HG02884 (cell line): ENCODE measurements at regions not wholly inside any gene's neighbourhood (a gene's known extent, or its start where the extent isn't known, plus 50 kb on each side); places are given as distances from the start of the nearest gene placed in this dataset.

Source experiments
- ATAC-seq: cut with Tn5 transposase; IDR thresholded peaks from one replicate; pipeline ENCODE4 v1.9.1; 2021; ENCODE audit warnings: mild to moderate bottlenecking, moderate library complexity; ENCODE audit not compliant: unreplicated experiment

- ATAC-seq: no peak
Measured at GRCh38 chr5:51902512-51902911, 519.3 kb downstream of the ISL1 start.

- ATAC-seq: no peak
Measured at GRCh38 chr5:51908215-51908614, 525.0 kb downstream of the ISL1 start.

DNA sequence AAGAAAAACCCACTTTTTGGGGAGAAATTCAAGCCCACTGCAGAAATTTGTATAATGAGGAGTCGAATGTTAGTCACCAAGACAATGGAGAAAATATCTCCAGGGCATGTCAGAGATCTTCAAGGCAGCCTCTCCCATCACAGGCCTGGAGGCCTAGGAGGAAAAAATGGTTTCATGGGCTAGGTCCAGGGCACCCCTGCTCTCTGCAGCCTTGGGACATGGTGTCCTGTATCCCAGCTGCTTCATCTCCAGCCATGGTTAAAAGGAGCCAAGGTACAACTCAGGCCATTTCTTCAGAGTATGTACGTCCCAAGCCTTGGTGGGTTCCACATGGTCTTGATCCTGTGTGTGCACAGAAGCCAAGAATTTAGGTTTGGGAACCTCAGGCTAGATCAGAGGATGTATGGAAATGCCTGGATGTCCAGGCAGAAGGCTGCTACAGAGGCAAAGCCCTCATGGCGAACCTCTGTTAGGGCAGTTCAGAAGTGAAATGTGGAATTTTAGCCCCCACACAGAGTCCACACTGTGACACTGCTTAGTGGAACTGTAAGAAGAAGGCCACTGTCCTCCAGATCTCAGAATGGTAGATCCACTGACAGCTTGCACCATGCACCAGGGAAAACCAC, 561.4 kb downstream of the ISL1 start:
- ATAC-seq: no peak

DNA sequence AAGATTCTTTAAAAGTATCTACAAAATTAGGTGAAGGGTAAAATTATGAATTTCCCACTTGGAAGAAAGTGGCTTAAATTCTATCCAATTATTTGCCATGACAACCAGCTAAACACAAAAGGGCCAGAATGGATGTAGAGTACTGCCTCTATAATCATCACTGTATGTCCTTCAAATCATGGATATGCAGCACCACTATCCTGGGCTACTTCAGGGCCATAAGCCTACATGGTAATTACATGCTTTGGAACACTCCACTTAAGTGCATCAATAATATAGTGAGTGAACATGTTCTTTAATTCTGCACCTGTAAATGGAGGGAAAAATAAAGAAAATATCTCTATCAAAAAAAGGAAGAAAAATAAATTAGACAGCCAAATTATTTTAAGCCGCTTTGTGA, 575.2 kb downstream of the ISL1 start:
- ATAC-seq: no peak

DNA sequence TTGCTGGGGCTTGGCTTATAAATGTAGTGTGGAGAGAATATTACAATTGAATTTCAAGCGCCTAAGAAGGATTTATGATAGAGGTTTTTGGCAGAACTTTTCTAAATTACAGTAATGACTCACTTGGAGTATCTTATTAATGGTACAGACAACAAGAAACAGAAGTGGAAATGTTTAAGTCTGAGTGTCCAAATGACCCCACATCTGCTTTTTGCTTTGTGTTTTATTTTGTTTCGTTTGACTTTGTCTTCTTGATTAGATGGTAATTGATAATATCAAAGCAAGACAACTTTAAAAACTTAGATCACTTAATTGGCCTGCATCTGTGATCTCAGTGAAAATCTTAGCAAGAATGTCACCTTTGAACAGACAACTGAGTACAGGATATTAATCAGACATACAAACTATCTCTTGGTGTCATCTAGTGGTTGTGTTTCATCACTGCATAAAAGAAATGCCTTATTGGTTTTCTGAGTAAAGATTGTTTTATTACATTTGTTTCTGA, 577.4 kb downstream of the ISL1 start:
- no peak for ATAC-seq

DNA sequence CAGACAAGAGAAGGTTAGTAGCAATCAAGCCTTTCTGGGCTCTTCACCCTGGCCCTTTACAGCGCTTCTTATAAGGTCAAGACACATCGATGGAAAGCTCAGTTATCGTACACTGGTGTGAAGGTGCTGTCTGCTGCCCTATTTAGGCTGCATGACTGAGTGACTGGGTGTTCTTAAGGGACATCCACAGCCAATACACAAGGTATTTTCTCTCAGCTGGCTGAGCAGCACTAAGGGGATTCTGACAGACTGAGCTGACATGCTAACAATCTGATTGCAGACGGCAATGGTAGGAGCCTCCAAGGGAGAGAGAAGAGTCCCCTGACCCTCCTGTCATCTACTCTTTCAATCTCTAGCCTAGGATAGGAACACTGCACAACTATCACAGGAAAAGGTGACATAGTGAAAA, 577.9 kb downstream of the ISL1 start:
- no peak for ATAC-seq

DNA sequence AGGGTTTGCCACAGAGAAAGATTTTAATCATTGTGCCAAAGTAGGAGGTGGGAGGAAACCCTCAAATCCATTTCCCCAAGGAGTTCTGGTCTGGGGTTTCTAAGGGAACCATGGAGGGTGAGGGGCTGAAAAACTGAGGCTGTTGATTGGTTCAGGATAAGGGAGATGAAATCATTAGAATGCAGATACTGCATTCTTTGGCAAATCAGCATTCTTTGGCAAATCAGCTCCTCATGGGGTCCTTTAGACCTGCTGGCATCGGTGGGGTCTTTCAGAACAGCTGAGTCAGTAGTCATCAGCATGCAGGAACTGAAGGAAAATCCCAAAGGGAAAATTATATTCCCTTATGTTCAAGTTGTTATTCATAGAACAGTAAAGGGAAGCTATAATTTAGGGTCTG, 585.5 kb downstream of the ISL1 start:
- ATAC-seq: no peak

DNA sequence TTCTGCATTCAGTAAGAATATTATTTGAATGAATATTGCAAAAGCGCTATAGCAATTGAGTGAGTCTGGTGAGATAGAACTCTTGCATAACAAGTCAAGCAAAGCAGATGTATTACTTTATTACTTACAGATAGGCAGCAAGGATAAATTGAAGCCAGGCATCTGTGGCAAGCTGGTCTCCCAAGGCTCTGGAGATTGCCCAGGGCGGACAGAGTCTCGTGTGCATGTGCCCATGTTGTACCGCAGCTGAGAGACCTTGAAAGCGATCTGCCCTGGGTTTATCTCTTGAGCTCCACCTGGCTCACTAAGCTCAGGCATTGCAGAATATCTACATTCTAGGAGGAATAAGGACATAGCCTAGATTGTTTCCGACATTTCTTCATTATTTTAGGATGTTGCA, 591.6 kb downstream of the ISL1 start:
- ATAC-seq: no peak

GRCh38 chr5:51977014-51977413, 593.8 kb downstream of the ISL1 start:
- ATAC-seq: no peak

- ATAC-seq: no peak
Measured at GRCh38 chr5:51983161-51983560, 599.9 kb downstream of the ISL1 start.

DNA sequence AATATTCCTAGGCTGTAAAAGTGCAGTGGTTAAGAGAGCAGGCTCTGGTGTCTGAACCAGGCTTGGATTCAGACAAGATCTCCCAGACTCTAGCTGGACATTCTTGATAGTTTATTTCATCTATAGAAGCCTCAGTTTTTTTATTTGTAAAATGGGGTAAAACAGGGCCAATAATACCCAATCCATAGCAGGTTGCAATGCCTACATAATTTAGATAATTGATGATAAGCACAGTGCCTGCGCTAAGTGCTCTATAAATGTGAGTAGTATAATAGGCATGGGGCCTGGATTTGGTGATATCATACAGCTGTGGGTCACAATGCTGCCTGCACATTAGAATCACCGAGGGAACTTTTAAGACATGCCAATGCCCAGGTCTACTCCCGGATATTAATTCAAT, 603.5 kb downstream of the ISL1 start:
- no peak for ATAC-seq

GRCh38 chr5:51987239-51987638, 604.0 kb downstream of the ISL1 start:
- ATAC-seq: no peak

- no peak for ATAC-seq
Measured at GRCh38 chr5:51987669-51988209, 604.5 kb downstream of the ISL1 start.

- ATAC-seq: no peak
Measured at GRCh38 chr5:51988634-51989033, 605.4 kb downstream of the ISL1 start.

DNA sequence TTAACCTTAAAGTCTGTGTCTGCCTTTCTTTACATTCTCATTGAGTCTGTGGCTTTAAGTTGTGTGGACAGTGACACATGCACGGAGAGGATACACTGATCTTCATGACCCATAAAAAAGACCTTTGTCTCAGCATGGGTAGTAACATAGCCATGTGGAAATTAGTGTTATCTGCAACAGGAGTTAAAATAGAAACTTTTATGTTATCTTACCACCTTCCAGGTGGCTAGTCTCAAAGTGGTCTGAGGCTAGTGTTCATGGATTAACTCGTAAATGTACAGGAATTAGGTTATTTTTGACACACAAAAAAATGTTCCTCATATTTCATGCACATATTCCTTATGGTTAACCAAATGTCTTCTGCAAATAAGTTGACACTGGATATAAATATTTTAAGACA, 607.0 kb downstream of the ISL1 start:
- no peak for ATAC-seq

DNA sequence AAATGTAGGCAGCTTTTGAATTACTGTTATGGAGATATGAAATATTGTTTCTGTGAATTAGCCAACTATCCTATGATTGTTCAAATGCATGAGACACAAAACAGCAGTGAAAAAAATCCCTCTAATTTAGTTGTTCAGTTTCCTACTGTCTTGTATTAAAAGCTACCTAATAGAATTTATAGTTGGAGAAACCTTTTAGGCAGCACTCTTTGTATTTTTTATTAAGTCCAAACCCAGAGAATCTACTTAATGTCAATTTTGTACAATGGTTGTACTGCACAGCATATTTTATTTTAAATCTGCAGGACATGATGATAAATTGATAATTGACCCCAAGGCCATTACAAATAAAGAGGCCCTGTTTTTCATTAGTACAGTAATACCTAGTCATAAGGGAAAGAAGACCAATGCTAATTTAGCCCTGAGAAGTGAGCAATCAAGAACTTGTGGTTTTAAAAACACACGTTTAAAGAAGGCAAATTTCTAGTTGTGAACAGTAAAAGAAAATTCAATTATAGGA, 607.5 kb downstream of the ISL1 start:
- no peak for ATAC-seq

GRCh38 chr5:51991940-51992339, 608.7 kb downstream of the ISL1 start:
- ATAC-seq: no peak

DNA sequence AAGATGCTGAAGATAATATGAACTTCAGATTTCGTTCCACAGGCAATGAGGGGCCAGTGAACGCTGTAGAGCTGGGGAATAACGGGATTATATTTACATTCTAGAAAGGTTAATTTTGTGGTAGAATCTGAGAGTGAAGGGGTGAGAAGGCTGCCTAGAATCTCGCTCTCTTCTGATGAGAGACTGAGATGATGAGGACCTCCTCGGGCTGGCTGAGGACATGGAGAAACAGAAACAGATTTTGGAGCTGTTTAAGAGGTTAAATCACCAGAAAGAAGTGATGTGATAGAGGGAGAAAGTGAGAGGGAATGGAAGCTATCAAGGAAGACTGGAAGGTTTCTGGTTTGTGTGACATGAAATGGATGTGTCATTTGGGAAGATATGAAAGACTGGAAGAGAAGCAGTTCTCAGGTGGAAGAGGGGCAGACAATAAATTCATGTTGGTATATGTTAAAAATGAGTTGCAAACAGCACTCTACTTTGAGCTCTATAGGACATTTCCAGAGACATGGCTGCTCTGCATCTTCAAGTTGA, 612.6 kb downstream of the ISL1 start:
- ATAC-seq: no peak

GRCh38 chr5:51996356-51996861, 613.2 kb downstream of the ISL1 start:
- ATAC-seq: no peak

DNA sequence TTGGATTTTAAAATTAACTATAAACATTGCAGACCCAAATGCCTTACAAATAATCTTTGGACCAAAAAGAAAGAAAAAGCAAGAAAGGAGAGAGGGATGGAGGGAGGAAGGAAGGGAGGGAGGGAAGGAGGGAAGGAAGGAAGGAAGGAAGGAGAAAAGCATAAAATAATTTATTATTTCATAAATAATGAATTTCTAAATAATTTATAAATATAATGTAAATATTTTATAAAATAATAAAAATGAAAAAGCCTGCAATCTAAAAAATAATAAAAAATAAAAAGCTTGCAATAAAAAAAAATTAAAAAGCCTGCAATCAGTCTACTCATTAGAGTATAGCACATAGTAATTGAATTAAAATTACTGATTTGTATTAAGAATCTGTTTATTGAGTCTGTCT, 614.3 kb downstream of the ISL1 start:
- ATAC-seq: no peak

- ATAC-seq: no peak
Measured at GRCh38 chr5:51997949-51998348, 614.7 kb downstream of the ISL1 start.

DNA sequence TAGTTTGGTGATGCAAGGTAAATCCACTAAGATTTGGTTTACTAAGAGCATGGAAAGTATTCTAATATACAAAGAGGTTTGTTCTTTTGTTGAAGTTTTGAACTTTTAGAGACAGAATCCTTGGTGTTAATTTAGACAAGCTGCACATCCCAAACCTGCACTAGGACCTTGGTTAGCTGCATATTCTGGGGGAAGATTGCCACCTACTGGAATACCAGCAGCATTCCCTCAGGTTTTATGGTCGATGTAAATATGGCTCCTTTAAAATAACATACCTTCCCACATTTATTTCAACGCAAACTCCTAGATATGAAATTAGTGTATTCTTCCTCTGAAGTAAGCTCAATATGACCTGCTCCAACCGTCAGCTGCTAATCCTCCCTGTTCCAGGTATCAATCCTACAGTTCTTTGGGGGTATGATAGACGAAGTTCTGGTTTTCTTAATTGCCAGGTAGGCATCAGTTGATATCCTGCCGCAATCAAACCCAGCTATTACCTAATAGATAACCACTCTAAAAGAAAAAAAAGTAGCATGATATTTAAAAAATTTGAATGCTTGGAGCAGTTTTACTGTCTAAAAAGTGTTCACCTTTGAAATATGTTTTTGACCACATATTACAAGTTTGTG, 624.1 kb downstream of the ISL1 start:
- ATAC-seq: peak; percentile 58
